ENCODE measurements at regions not wholly inside any gene's neighbourhood (a gene's known extent, or its start where the extent isn't known, plus 50 kb on each side); places are given as distances from the start of the nearest gene placed in this dataset.

GRCh38 chr9:103904242-103904641 lies 189.9 kb upstream of the SMC2 start:
- BruUV-seq (replicated peaks): no TSS peak
- Histone ChIP-seq H3K4me1 (ENCODE audit: insufficient read depth, low read length) (no peaks in the 10 kb centered on the region), H3K79me2 (ENCODE audit: insufficient read depth, low read length) (no peaks in the 10 kb centered on the region), H3K36me3 (replicated peaks in 1 of 2; ENCODE audit: control insufficient read depth in 1 of 2, insufficient read depth in 2 of 2, low read length in 2 of 2) (no peaks in the 10 kb centered on the region), H3K9ac (ENCODE audit: insufficient read depth, low read depth, low read length) (no peak overlapping the region), H3K4me2 (ENCODE audit: low read depth, low read length) (no peak overlapping the region), H2AFZ (ENCODE audit: low read length) (no peak overlapping the region), H3K27me3 (ENCODE audit: control insufficient read depth in 1 of 2, insufficient read depth in 2 of 2, low read length in 2 of 2) (no peaks in the 10 kb centered on the region), H3K9me3 (ENCODE audit: low read length) (no peaks in the 10 kb centered on the region), H3K4me3 (replicated peaks in 1 of 3; ENCODE audit: insufficient read depth in 1 of 3, low read depth in 2 of 3, low read length in 3 of 3) (no peak overlapping the region), H4K20me1 (ENCODE audit: insufficient read depth, low read length) (no peaks in the 10 kb centered on the region), H3K27ac (ENCODE audit: extremely low read length, insufficient read depth, low read length) (no peak overlapping the region)
- DNase-seq (ENCODE audit: low spot score): no peak
- intact Hi-C loops (cut with micrococcal nuclease; ENCODE audit: unreplicated experiment): no loop called here
- in situ Hi-C loops (cut with HindIII; ENCODE audit: extremely low pct_ligation_motif_present, low pct_unique_long_range_greater_than_20kb): no loop called here
- CTCF ChIA-PET (ENCODE audit: low intra/inter-chr PET ratio, low total read pairs): no interaction called here
- 0% methylated on average over 1 of the region's 1 CpG for WGBS (ENCODE audit: low lambda C conversion rate)
- FAIRE-seq: no peak
- TF ChIP-seq ZNF660 (CRISPR knock-in tag; IDR thresholded peaks at IDR 0.05; ENCODE audit: borderline replicate concordance, low read depth): no peak
- TF ChIP-seq, protein P1, sequence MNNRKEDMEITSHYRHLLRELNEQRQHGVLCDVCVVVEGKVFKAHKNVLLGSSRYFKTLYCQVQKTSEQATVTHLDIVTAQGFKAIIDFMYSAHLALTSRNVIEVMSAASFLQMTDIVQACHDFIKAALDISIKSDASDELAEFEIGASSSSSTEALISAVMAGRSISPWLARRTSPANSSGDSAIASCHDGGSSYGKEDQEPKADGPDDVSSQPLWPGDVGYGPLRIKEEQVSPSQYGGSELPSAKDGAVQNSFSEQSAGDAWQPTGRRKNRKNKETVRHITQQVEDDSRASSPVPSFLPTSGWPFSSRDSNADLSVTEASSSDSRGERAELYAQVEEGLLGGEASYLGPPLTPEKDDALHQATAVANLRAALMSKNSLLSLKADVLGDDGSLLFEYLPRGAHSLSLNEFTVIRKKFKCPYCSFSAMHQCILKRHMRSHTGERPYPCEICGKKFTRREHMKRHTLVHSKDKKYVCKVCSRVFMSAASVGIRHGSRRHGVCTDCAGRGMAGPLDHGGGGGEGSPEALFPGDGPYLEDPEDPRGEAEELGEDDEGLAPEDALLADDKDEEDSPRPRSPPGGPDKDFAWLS (CRISPR knock-in tag; IDR thresholded peaks at IDR 0.05; ENCODE audit: borderline replicate concordance): no peak
- TF ChIP-seq ZNF256 (CRISPR knock-in tag; conservative IDR thresholded peaks at IDR 0.05): no peak
- TF ChIP-seq, protein P2, sequence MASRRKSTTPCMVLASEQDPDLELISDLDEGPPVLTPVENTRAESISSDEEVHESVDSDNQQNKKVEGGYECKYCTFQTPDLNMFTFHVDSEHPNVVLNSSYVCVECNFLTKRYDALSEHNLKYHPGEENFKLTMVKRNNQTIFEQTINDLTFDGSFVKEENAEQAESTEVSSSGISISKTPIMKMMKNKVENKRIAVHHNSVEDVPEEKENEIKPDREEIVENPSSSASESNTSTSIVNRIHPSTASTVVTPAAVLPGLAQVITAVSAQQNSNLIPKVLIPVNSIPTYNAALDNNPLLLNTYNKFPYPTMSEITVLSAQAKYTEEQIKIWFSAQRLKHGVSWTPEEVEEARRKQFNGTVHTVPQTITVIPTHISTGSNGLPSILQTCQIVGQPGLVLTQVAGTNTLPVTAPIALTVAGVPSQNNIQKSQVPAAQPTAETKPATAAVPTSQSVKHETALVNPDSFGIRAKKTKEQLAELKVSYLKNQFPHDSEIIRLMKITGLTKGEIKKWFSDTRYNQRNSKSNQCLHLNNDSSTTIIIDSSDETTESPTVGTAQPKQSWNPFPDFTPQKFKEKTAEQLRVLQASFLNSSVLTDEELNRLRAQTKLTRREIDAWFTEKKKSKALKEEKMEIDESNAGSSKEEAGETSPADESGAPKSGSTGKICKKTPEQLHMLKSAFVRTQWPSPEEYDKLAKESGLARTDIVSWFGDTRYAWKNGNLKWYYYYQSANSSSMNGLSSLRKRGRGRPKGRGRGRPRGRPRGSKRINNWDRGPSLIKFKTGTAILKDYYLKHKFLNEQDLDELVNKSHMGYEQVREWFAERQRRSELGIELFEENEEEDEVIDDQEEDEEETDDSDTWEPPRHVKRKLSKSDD (CRISPR knock-in tag; IDR thresholded peaks at IDR 0.05; ENCODE audit: low read depth): no peak
- TF ChIP-seq SUZ12 (IDR thresholded peaks at IDR 0.05; ENCODE audit: low read depth, low read length): no peak
- no peak for TF ChIP-seq ZNF460 (CRISPR knock-in tag; IDR thresholded peaks at IDR 0.05; ENCODE audit: borderline replicate concordance)
- TF ChIP-seq ZNF768 (CRISPR knock-in tag; IDR thresholded peaks at IDR 0.05): no peak
- TF ChIP-seq ZNF136 (CRISPR knock-in tag; IDR thresholded peaks at IDR 0.05; ENCODE audit: low read depth): no peak
- TF ChIP-seq ZNF564 (CRISPR knock-in tag; IDR thresholded peaks at IDR 0.05): no peak
- TF ChIP-seq YEATS4 (CRISPR knock-in tag; IDR thresholded peaks at IDR 0.05; ENCODE audit: borderline replicate concordance): no peak
- no peak for TF ChIP-seq SIN3B (IDR thresholded peaks at IDR 0.05; ENCODE audit: low read length)
- TF ChIP-seq, protein P3, sequence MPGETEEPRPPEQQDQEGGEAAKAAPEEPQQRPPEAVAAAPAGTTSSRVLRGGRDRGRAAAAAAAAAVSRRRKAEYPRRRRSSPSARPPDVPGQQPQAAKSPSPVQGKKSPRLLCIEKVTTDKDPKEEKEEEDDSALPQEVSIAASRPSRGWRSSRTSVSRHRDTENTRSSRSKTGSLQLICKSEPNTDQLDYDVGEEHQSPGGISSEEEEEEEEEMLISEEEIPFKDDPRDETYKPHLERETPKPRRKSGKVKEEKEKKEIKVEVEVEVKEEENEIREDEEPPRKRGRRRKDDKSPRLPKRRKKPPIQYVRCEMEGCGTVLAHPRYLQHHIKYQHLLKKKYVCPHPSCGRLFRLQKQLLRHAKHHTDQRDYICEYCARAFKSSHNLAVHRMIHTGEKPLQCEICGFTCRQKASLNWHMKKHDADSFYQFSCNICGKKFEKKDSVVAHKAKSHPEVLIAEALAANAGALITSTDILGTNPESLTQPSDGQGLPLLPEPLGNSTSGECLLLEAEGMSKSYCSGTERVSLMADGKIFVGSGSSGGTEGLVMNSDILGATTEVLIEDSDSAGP (CRISPR knock-in tag; IDR thresholded peaks at IDR 0.05; ENCODE audit: borderline replicate concordance): no peak
- no peak for TF ChIP-seq HMGA1 (CRISPR knock-in tag; conservative IDR thresholded peaks at IDR 0.05)
- TF ChIP-seq MIER2 (CRISPR knock-in tag; IDR thresholded peaks at IDR 0.05): no peak
- POLR2A ChIA-PET: no interaction called here
- ATAC-seq: no peak
